ENCODE measurements at regions not wholly inside any gene's neighbourhood (a gene's known extent, or its start where the extent isn't known, plus 50 kb on each side); places are given as distances from the start of the nearest gene placed in this dataset.
"Not testable (repeated sequence)": the region's sequence is repeated elsewhere in the genome, so short reads cannot be mapped to it uniquely, and the experiment has no call there.

- Mint-ChIP-seq H3K4me1 (ENCODE audit: low read depth) (no peaks in the 10 kb centered on the region), H3K27me3 (ENCODE audit: low read depth) (no peaks in the 10 kb centered on the region), H3K36me3 (ENCODE audit: low read depth) (no peaks in the 10 kb centered on the region), H3K27ac (no peak overlapping the region), H3K4me3 (no peak overlapping the region), H3K9me3 (ENCODE audit: insufficient read depth) (no peaks in the 10 kb centered on the region)
- ChIA-PET CTCF (no interaction called here), POLR2A (no interaction called here)
- DNase-seq: no peak
- no peak for ATAC-seq
Measured at GRCh38 chr6:101125380-101125971, 244.3 kb upstream of the ASCC3 start.

- ATAC-seq: no peak
- Mint-ChIP-seq H3K27me3 (ENCODE audit: low read depth) (no peaks in the 10 kb centered on the region), H3K4me3 (no peak overlapping the region), H3K9me3 (ENCODE audit: insufficient read depth) (no peaks in the 10 kb centered on the region), H3K4me1 (ENCODE audit: low read depth) (no peaks in the 10 kb centered on the region), H3K27ac (no peak overlapping the region), H3K36me3 (ENCODE audit: low read depth) (no peaks in the 10 kb centered on the region)
- ChIA-PET CTCF (no interaction called here), POLR2A (no interaction called here)
- no peak for DNase-seq
Measured at GRCh38 chr6:101126501-101126900, 245.4 kb upstream of the ASCC3 start.

- no peaks in the 10 kb centered on the region for H3K4me1 Mint-ChIP-seq (ENCODE audit: low read depth)
Measured at GRCh38 chr6:101129851-101130250, 248.7 kb upstream of the ASCC3 start.

GRCh38 chr6:101146389-101146788 is 247.1 kb upstream of the GRIK2 start:
- Mint-ChIP-seq H3K4me1 (ENCODE audit: low read depth) (no peaks in the 10 kb centered on the region), H3K27ac (no peak overlapping the region), H3K4me3 (no peak overlapping the region), H3K9me3 (ENCODE audit: insufficient read depth) (no peaks in the 10 kb centered on the region), H3K36me3 (ENCODE audit: low read depth) (no peaks in the 10 kb centered on the region), H3K27me3 (ENCODE audit: low read depth) (no peaks in the 10 kb centered on the region)
- DNase-seq (no peak), ATAC-seq (no peak)
- CTCF ChIA-PET: no interaction called here
- POLR2A ChIA-PET: no interaction called here

More at GRCh38 chr6:101129851-101130250, 248.7 kb upstream of the ASCC3 start:
- Mint-ChIP-seq H3K27ac (no peak overlapping the region), H3K4me3 (no peak overlapping the region), H3K36me3 (ENCODE audit: low read depth) (no peaks in the 10 kb centered on the region), H3K27me3 (ENCODE audit: low read depth) (no peaks in the 10 kb centered on the region), H3K9me3 (ENCODE audit: insufficient read depth) (no peaks in the 10 kb centered on the region)
- CTCF ChIA-PET: no interaction called here
- ATAC-seq (no peak), DNase-seq (no peak)
- POLR2A ChIA-PET: no interaction called here

GRCh38 chr6:101150226-101150625 is 243.3 kb upstream of the GRIK2 start:
- H3K27me3 Mint-ChIP-seq (ENCODE audit: low read depth): no peaks in the 10 kb centered on the region
- CTCF ChIA-PET: no interaction called here
- no peaks in the 10 kb centered on the region for H3K9me3 Mint-ChIP-seq (ENCODE audit: insufficient read depth)
- H3K27ac Mint-ChIP-seq: no peak overlapping the region
- ATAC-seq (no peak), DNase-seq (no peak)
- no peaks in the 10 kb centered on the region for H3K4me1 Mint-ChIP-seq (ENCODE audit: low read depth)
- H3K36me3 Mint-ChIP-seq (ENCODE audit: low read depth): no peaks in the 10 kb centered on the region
- POLR2A ChIA-PET: no interaction called here
- no peak overlapping the region for H3K4me3 Mint-ChIP-seq

GRCh38 chr6:101157638-101158037 is 235.9 kb upstream of the GRIK2 start:
- ATAC-seq; POLR2A ChIA-PET; H3K27ac Mint-ChIP-seq; H3K4me3 Mint-ChIP-seq; DNase-seq; H3K9me3 Mint-ChIP-seq (ENCODE audit: insufficient read depth); H3K4me1 Mint-ChIP-seq (ENCODE audit: low read depth); H3K27me3 Mint-ChIP-seq (ENCODE audit: low read depth); H3K36me3 Mint-ChIP-seq (ENCODE audit: low read depth); CTCF ChIA-PET: not testable (repeated sequence)

- H3K4me3 Mint-ChIP-seq: no peak overlapping the region
- H3K9me3 Mint-ChIP-seq (ENCODE audit: insufficient read depth): no peaks in the 10 kb centered on the region
- DNase-seq: no peak
- POLR2A ChIA-PET: no interaction called here
- ATAC-seq: no peak
- CTCF ChIA-PET: no interaction called here
- no peak overlapping the region for H3K27ac Mint-ChIP-seq
- no peaks in the 10 kb centered on the region for H3K4me1 Mint-ChIP-seq (ENCODE audit: low read depth)
- H3K27me3 Mint-ChIP-seq (ENCODE audit: low read depth): no peaks in the 10 kb centered on the region
- H3K36me3 Mint-ChIP-seq (ENCODE audit: low read depth): no peaks in the 10 kb centered on the region
Measured at GRCh38 chr6:101163611-101164010, 229.9 kb upstream of the GRIK2 start.

- H3K4me3 Mint-ChIP-seq: no peak overlapping the region
- peaks cover 6% of the 10 kb centered on the region for H3K9me3 Mint-ChIP-seq (ENCODE audit: insufficient read depth)
- no peak for DNase-seq
- H3K27ac Mint-ChIP-seq: no peak overlapping the region
- no peaks in the 10 kb centered on the region for H3K4me1 Mint-ChIP-seq (ENCODE audit: low read depth)
- no peaks in the 10 kb centered on the region for H3K36me3 Mint-ChIP-seq (ENCODE audit: low read depth)
- POLR2A ChIA-PET: no interaction called here
- ATAC-seq: no peak
- CTCF ChIA-PET: no interaction called here
- H3K27me3 Mint-ChIP-seq (ENCODE audit: low read depth): no peaks in the 10 kb centered on the region
Measured at GRCh38 chr6:101167638-101168037, 225.9 kb upstream of the GRIK2 start.

- POLR2A ChIA-PET, ATAC-seq: not testable (repeated sequence)
Measured at GRCh38 chr6:101171049-101171448, 222.5 kb upstream of the GRIK2 start.

GRCh38 chr6:101178748-101179147 is 214.8 kb upstream of the GRIK2 start:
- POLR2A ChIA-PET: no interaction called here
- Mint-ChIP-seq H3K4me3 (no peak overlapping the region), H3K9me3 (ENCODE audit: insufficient read depth) (no peaks in the 10 kb centered on the region), H3K4me1 (ENCODE audit: low read depth) (no peaks in the 10 kb centered on the region), H3K27me3 (ENCODE audit: low read depth) (no peaks in the 10 kb centered on the region), H3K27ac (no peak overlapping the region), H3K36me3 (ENCODE audit: low read depth) (no peaks in the 10 kb centered on the region)
- no peak for DNase-seq
- no peak for ATAC-seq
- CTCF ChIA-PET: no interaction called here

More at GRCh38 chr6:101171049-101171448, 222.5 kb upstream of the GRIK2 start:
- H3K4me1 Mint-ChIP-seq (ENCODE audit: low read depth); H3K27ac Mint-ChIP-seq; CTCF ChIA-PET; H3K27me3 Mint-ChIP-seq (ENCODE audit: low read depth); H3K36me3 Mint-ChIP-seq (ENCODE audit: low read depth); H3K4me3 Mint-ChIP-seq; H3K9me3 Mint-ChIP-seq (ENCODE audit: insufficient read depth); DNase-seq: not testable (repeated sequence)

- POLR2A ChIA-PET: interaction anchor here (0.6 kb wide), 1 partner anchor 554 kb away, joined by 4 read pairs; no protein-coding TSS in a partner anchor
- Mint-ChIP-seq H3K9me3 (ENCODE audit: insufficient read depth) (no peaks in the 10 kb centered on the region), H3K4me1 (ENCODE audit: low read depth) (no peaks in the 10 kb centered on the region), H3K27me3 (ENCODE audit: low read depth) (no peaks in the 10 kb centered on the region), H3K36me3 (ENCODE audit: low read depth) (no peaks in the 10 kb centered on the region), H3K4me3 (no peak overlapping the region), H3K27ac (no peak overlapping the region)
- DNase-seq (no peak), ATAC-seq (no peak)
- CTCF ChIA-PET: no interaction called here
Measured at GRCh38 chr6:101181006-101181405, 212.5 kb upstream of the GRIK2 start.

GRCh38 chr6:101188285-101188798 is 205.2 kb upstream of the GRIK2 start:
- ATAC-seq; H3K36me3 Mint-ChIP-seq (ENCODE audit: low read depth); H3K27me3 Mint-ChIP-seq (ENCODE audit: low read depth); CTCF ChIA-PET; POLR2A ChIA-PET; H3K4me3 Mint-ChIP-seq; H3K27ac Mint-ChIP-seq; DNase-seq; H3K9me3 Mint-ChIP-seq (ENCODE audit: insufficient read depth); H3K4me1 Mint-ChIP-seq (ENCODE audit: low read depth): not testable (repeated sequence)

GRCh38 chr6:101195588-101195987 is 197.9 kb upstream of the GRIK2 start:
- ChIA-PET CTCF (no interaction called here), POLR2A (no interaction called here)
- Mint-ChIP-seq H3K27me3 (ENCODE audit: low read depth) (no peaks in the 10 kb centered on the region), H3K9me3 (ENCODE audit: insufficient read depth) (no peaks in the 10 kb centered on the region), H3K27ac (no peak overlapping the region), H3K4me1 (ENCODE audit: low read depth) (no peaks in the 10 kb centered on the region), H3K4me3 (no peak overlapping the region), H3K36me3 (ENCODE audit: low read depth) (no peaks in the 10 kb centered on the region)
- no peak for DNase-seq
- no peak for ATAC-seq
